Brain microvascular endothelial cell (primary cell): ENCODE measurements at regions not wholly inside any gene's neighbourhood (a gene's known extent, or its start where the extent isn't known, plus 50 kb on each side); places are given as distances from the start of the nearest gene placed in this dataset.

ENCODE experiments used
- DNase-seq: peaks from one replicate; pipeline ENCODE4 v3.0.0-alpha.2; 2020
- H3K27ac ChIP-seq: fragments of 250-450 bp; sonication (Bioruptor Pico); 2 replicates; pipeline ENCODE4 v1.5.1; 2020; ENCODE audit warnings: mild to moderate bottlenecking, moderate library complexity
- H3K27me3 ChIP-seq: fragments of 250-450 bp; sonication (Bioruptor Pico); replicated peaks from 2 replicates; pipeline ENCODE4 v1.5.1; 2020; ENCODE audit warnings: mild to moderate bottlenecking
- H3K36me3 ChIP-seq: fragments of 250-450 bp; sonication (Bioruptor Pico); replicated peaks from 2 replicates; pipeline ENCODE4 v1.5.1; 2020; ENCODE audit warnings: mild to moderate bottlenecking
- H3K4me3 ChIP-seq: 2 replicates; pipeline ENCODE4 v1.5.1; 2011; ENCODE audit warnings: low read depth, mild to moderate bottlenecking, control low read depth, low read length, moderate library complexity
- CTCF ChIP-seq: IDR thresholded peaks from 2 replicates; pipeline ENCODE4 v1.5.1; 2011; ENCODE audit warnings: low read depth, mild to moderate bottlenecking, moderate library complexity, low read length, control low read depth, inconsistent platforms; ENCODE audit errors: missing control alignments
- in situ Hi-C: cut with HindIII; loops from 2 replicates; pipeline ENCODE4 v1.10.0; 2017; ENCODE audit warnings: low sequenced_read_pairs, low pct_ligation_motif_present

- DNase-seq, result no peak
- H3K36me3 ChIP-seq, result no peaks in the 10 kb centered on the region
- no peaks in the 10 kb centered on the region for H3K27me3 ChIP-seq
- no peak overlapping the region for H3K4me3 ChIP-seq
- H3K27ac ChIP-seq, result no peak overlapping the region
- no peak for TF ChIP-seq CTCF
- in situ Hi-C loops, result no loop called here
These were observed 1088.1 kb downstream of the NR2F1-AS1 start for GRCh38 chr5:92492908-92493307.

- H3K4me3 ChIP-seq, result no peak overlapping the region
- H3K36me3 ChIP-seq, result no peaks in the 10 kb centered on the region
- in situ Hi-C loops, result no loop called here
- no peak for TF ChIP-seq CTCF
- no peak overlapping the region for H3K27ac ChIP-seq
- H3K27me3 ChIP-seq, result no peaks in the 10 kb centered on the region
- no peak for DNase-seq
These were observed 1096.5 kb downstream of the NR2F1-AS1 start for GRCh38 chr5:92484484-92484883.

GRCh38 chr5:92472981-92473566 lies 1090.0 kb upstream of the ARRDC3 start:
- DNase-seq, result no peak
- no peaks in the 10 kb centered on the region for H3K36me3 ChIP-seq
- H3K27me3 ChIP-seq, result no peaks in the 10 kb centered on the region
- H3K27ac ChIP-seq, result no peak overlapping the region
- in situ Hi-C loops, result no loop called here
- H3K4me3 ChIP-seq, result no peak overlapping the region
- TF ChIP-seq CTCF, result no peak

GRCh38 chr5:92471861-92472260 lies 1088.7 kb upstream of the ARRDC3 start:
- Histone ChIP-seq H3K4me3 (no peak overlapping the region), H3K27ac (no peak overlapping the region), H3K36me3 (no peaks in the 10 kb centered on the region), H3K27me3 (no peaks in the 10 kb centered on the region)
- no peak for DNase-seq
- no peak for TF ChIP-seq CTCF
- in situ Hi-C loops, result no loop called here

GRCh38 chr5:92470770-92471169 lies 1087.7 kb upstream of the ARRDC3 start:
- no peak for DNase-seq
- TF ChIP-seq CTCF, result peak; percentile 22
- H3K27ac ChIP-seq, result no peak overlapping the region
- H3K4me3 ChIP-seq, result no peak overlapping the region
- in situ Hi-C loops, result no loop called here
- H3K27me3 ChIP-seq, result no peaks in the 10 kb centered on the region
- no peaks in the 10 kb centered on the region for H3K36me3 ChIP-seq

- H3K27ac ChIP-seq, result no peak overlapping the region
- no peak for DNase-seq
- H3K4me3 ChIP-seq, result no peak overlapping the region
- no peaks in the 10 kb centered on the region for H3K36me3 ChIP-seq
- no peaks in the 10 kb centered on the region for H3K27me3 ChIP-seq
- in situ Hi-C loops, result no loop called here
- no peak for TF ChIP-seq CTCF
These were observed 1085.2 kb upstream of the ARRDC3 start for GRCh38 chr5:92468295-92468694.
